ENCODE measurements at regions not wholly inside any gene's neighbourhood (a gene's known extent, or its start where the extent isn't known, plus 50 kb on each side); places are given as distances from the start of the nearest gene placed in this dataset.

- no peaks in the 10 kb centered on the region for H3K4me1 Mint-ChIP-seq
- peaks cover 5% of the 10 kb centered on the region for H3K9me3 Mint-ChIP-seq
- H3K27ac Mint-ChIP-seq, result no peak overlapping the region
- H3K4me3 Mint-ChIP-seq, result no peak overlapping the region
- no peaks in the 10 kb centered on the region for H3K36me3 Mint-ChIP-seq
- no peaks in the 10 kb centered on the region for H3K27me3 Mint-ChIP-seq
Measured at GRCh38 chr2:220504938-220505503, 877.6 kb downstream of the SLC4A3 start.

- H3K9me3 Mint-ChIP-seq, result no peaks in the 10 kb centered on the region
- no peak overlapping the region for H3K27ac Mint-ChIP-seq
- H3K36me3 Mint-ChIP-seq, result no peaks in the 10 kb centered on the region
- no peaks in the 10 kb centered on the region for H3K27me3 Mint-ChIP-seq
- no peak overlapping the region for H3K4me3 Mint-ChIP-seq
- H3K4me1 Mint-ChIP-seq, result no peaks in the 10 kb centered on the region
Measured at GRCh38 chr2:220506466-220506865, 879.0 kb downstream of the SLC4A3 start.

GRCh38 chr2:220509096-220509757 lies 881.8 kb downstream of the SLC4A3 start:
- H3K27me3 Mint-ChIP-seq, result no peaks in the 10 kb centered on the region
- H3K27ac Mint-ChIP-seq, result no peak overlapping the region
- no peaks in the 10 kb centered on the region for H3K36me3 Mint-ChIP-seq
- peaks cover 8% of the 10 kb centered on the region for H3K9me3 Mint-ChIP-seq
- H3K4me1 Mint-ChIP-seq, result no peaks in the 10 kb centered on the region
- H3K4me3 Mint-ChIP-seq, result no peak overlapping the region

GRCh38 chr2:220509966-220510365 lies 882.5 kb downstream of the SLC4A3 start:
- H3K36me3 Mint-ChIP-seq, result no peaks in the 10 kb centered on the region
- peaks cover 8% of the 10 kb centered on the region for H3K9me3 Mint-ChIP-seq
- H3K4me1 Mint-ChIP-seq, result no peaks in the 10 kb centered on the region
- no peak overlapping the region for H3K4me3 Mint-ChIP-seq
- no peaks in the 10 kb centered on the region for H3K27me3 Mint-ChIP-seq
- no peak overlapping the region for H3K27ac Mint-ChIP-seq

- Mint-ChIP-seq H3K4me1 (no peaks in the 10 kb centered on the region), H3K36me3 (no peaks in the 10 kb centered on the region), H3K9me3 (peaks cover 8% of the 10 kb centered on the region), H3K27ac (no peak overlapping the region), H3K27me3 (no peaks in the 10 kb centered on the region), H3K4me3 (no peak overlapping the region)
Measured at GRCh38 chr2:220510668-220511067, 883.2 kb downstream of the SLC4A3 start.

- H3K9me3 Mint-ChIP-seq, result peaks cover 8% of the 10 kb centered on the region
- H3K4me1 Mint-ChIP-seq, result no peaks in the 10 kb centered on the region
- no peaks in the 10 kb centered on the region for H3K27me3 Mint-ChIP-seq
- no peaks in the 10 kb centered on the region for H3K36me3 Mint-ChIP-seq
- H3K4me3 Mint-ChIP-seq, result no peak overlapping the region
- no peak overlapping the region for H3K27ac Mint-ChIP-seq
Measured at GRCh38 chr2:220512419-220512818, 885.0 kb downstream of the SLC4A3 start.

- no peaks in the 10 kb centered on the region for H3K4me1 Mint-ChIP-seq
- H3K27ac Mint-ChIP-seq, result no peak overlapping the region
- no peaks in the 10 kb centered on the region for H3K36me3 Mint-ChIP-seq
- H3K27me3 Mint-ChIP-seq, result peaks cover under 1% of the 10 kb centered on the region
- H3K4me3 Mint-ChIP-seq, result no peak overlapping the region
- peaks cover 12% of the 10 kb centered on the region for H3K9me3 Mint-ChIP-seq
Measured at GRCh38 chr2:220513573-220514288, 886.3 kb downstream of the SLC4A3 start.

- no peak overlapping the region for H3K27ac Mint-ChIP-seq
- H3K4me3 Mint-ChIP-seq, result no peak overlapping the region
- peaks cover 3% of the 10 kb centered on the region for H3K27me3 Mint-ChIP-seq
- no peaks in the 10 kb centered on the region for H3K36me3 Mint-ChIP-seq
- H3K4me1 Mint-ChIP-seq, result no peaks in the 10 kb centered on the region
- peaks cover 4% of the 10 kb centered on the region for H3K9me3 Mint-ChIP-seq
Measured at GRCh38 chr2:220521551-220521950, 894.1 kb downstream of the SLC4A3 start.

- no peak overlapping the region for H3K4me3 Mint-ChIP-seq
- peaks cover 9% of the 10 kb centered on the region for H3K9me3 Mint-ChIP-seq
- H3K27me3 Mint-ChIP-seq, result peaks cover 2% of the 10 kb centered on the region
- no peak overlapping the region for H3K27ac Mint-ChIP-seq
- no peaks in the 10 kb centered on the region for H3K4me1 Mint-ChIP-seq
- no peaks in the 10 kb centered on the region for H3K36me3 Mint-ChIP-seq
Measured at GRCh38 chr2:220528180-220528675, 900.8 kb downstream of the SLC4A3 start.

- Mint-ChIP-seq H3K27me3 (peaks cover 2% of the 10 kb centered on the region), H3K4me3 (no peak overlapping the region), H3K4me1 (no peaks in the 10 kb centered on the region), H3K27ac (no peak overlapping the region), H3K36me3 (no peaks in the 10 kb centered on the region), H3K9me3 (peaks cover 9% of the 10 kb centered on the region)
Measured at GRCh38 chr2:220531216-220531615, 903.8 kb downstream of the SLC4A3 start.

- H3K9me3 Mint-ChIP-seq, result peaks cover 9% of the 10 kb centered on the region
- no peaks in the 10 kb centered on the region for H3K36me3 Mint-ChIP-seq
- no peaks in the 10 kb centered on the region for H3K4me1 Mint-ChIP-seq
- no peak overlapping the region for H3K27ac Mint-ChIP-seq
- H3K27me3 Mint-ChIP-seq, result peaks cover 2% of the 10 kb centered on the region
- no peak overlapping the region for H3K4me3 Mint-ChIP-seq
Measured at GRCh38 chr2:220533485-220533884, 906.1 kb downstream of the SLC4A3 start.

GRCh38 chr2:220539481-220539880 lies 912.1 kb downstream of the SLC4A3 start:
- H3K27ac Mint-ChIP-seq, result no peak overlapping the region
- no peaks in the 10 kb centered on the region for H3K9me3 Mint-ChIP-seq
- no peaks in the 10 kb centered on the region for H3K4me1 Mint-ChIP-seq
- H3K4me3 Mint-ChIP-seq, result no peak overlapping the region
- no peaks in the 10 kb centered on the region for H3K36me3 Mint-ChIP-seq
- no peaks in the 10 kb centered on the region for H3K27me3 Mint-ChIP-seq

- Mint-ChIP-seq H3K27me3 (peaks cover 1% of the 10 kb centered on the region), H3K4me3 (no peak overlapping the region), H3K4me1 (no peaks in the 10 kb centered on the region), H3K9me3 (no peaks in the 10 kb centered on the region), H3K36me3 (no peaks in the 10 kb centered on the region), H3K27ac (no peak overlapping the region)
Measured at GRCh38 chr2:220544049-220544448, 916.6 kb downstream of the SLC4A3 start.

GRCh38 chr2:220550995-220551700 lies 923.7 kb downstream of the SLC4A3 start:
- Mint-ChIP-seq H3K27ac (no peak overlapping the region), H3K36me3 (no peaks in the 10 kb centered on the region), H3K4me1 (no peaks in the 10 kb centered on the region), H3K4me3 (no peak overlapping the region), H3K27me3 (peaks cover 3% of the 10 kb centered on the region), H3K9me3 (no peaks in the 10 kb centered on the region)

GRCh38 chr2:220552790-220553535 lies 925.5 kb downstream of the SLC4A3 start:
- Mint-ChIP-seq H3K36me3 (no peaks in the 10 kb centered on the region), H3K9me3 (no peaks in the 10 kb centered on the region), H3K4me3 (no peak overlapping the region), H3K27ac (no peak overlapping the region), H3K4me1 (no peaks in the 10 kb centered on the region), H3K27me3 (peaks cover 2% of the 10 kb centered on the region)
